NT2/D1 (cell line): ENCODE measurements at regions not wholly inside any gene's neighbourhood (a gene's known extent, or its start where the extent isn't known, plus 50 kb on each side); places are given as distances from the start of the nearest gene placed in this dataset.

Source experiments
- YY1 ChIP-seq: IDR thresholded peaks from 2 replicates; pipeline ENCODE4 v1.6.1; 2011; ENCODE audit not compliant: insufficient read length, insufficient read depth
- ZNF274 ChIP-seq: IDR thresholded peaks from 2 replicates; pipeline ENCODE4 v1.6.1; 2011; ENCODE audit warnings: mild to moderate bottlenecking, low read depth, low read length

GRCh38 chr9:81381694-81382093 is 307.7 kb downstream of the TLE1 start:
- TF ChIP-seq YY1 (no peak), ZNF274 (no peak)
